H1 (cell line): ENCODE measurements at regions not wholly inside any gene's neighbourhood (a gene's known extent, or its start where the extent isn't known, plus 50 kb on each side); places are given as distances from the start of the nearest gene placed in this dataset.

ENCODE experiments used
- CTCF ChIP-seq, 3 experiments: IDR thresholded peaks; 1 replicate in 2 of 3; 2 replicates in 1 of 3; pipeline versions ENCODE4 v1.5.1 to v1.6.1; 2011; ENCODE audit warnings: low read length in 3 of 3, mild to moderate bottlenecking in 3 of 3, inconsistent platforms in 2 of 3, low read depth in 1 of 3, moderate library complexity in 1 of 3; ENCODE audit not compliant: insufficient read depth in 1 of 3; ENCODE audit errors: control extremely low read depth in 1 of 3
- HDAC6 ChIP-seq: IDR thresholded peaks from one replicate; pipeline ENCODE4 v1.7.1; 2012; ENCODE audit warnings: low read depth, mild to moderate bottlenecking, inconsistent platforms, low read length, moderate library complexity
- POLR2A ChIP-seq, 2 experiments: IDR thresholded peaks; 1 replicate in 1 of 2; 2 replicates in 1 of 2; pipeline ENCODE4 v1.6.1; 2011; ENCODE audit warnings: low read depth in 2 of 2, low read length in 2 of 2, mild to moderate bottlenecking in 2 of 2; ENCODE audit errors: control extremely low read depth in 1 of 2
- POLR2AphosphoS5 ChIP-seq: IDR thresholded peaks from 2 replicates; pipeline ENCODE4 v1.6.1; 2011; ENCODE audit warnings: low read depth, low read length

GRCh38 chr4:57726154-57726553 is 616.0 kb upstream of the IGFBP7 start:
- TF ChIP-seq CTCF (IDR thresholded peaks at IDR 0.05; ENCODE audit: control extremely low read depth in 1 of 3, insufficient read depth in 1 of 3, low read depth in 1 of 3, low read length in 3 of 3) (no peak), HDAC6 (no peak), POLR2AphosphoS5 (no peak), POLR2A (IDR thresholded peaks at IDR 0.05; ENCODE audit: control extremely low read depth in 1 of 2, low read depth in 2 of 2, low read length in 2 of 2) (no peak)
